GM18511 (cell line): ENCODE measurements at regions not wholly inside any gene's neighbourhood (a gene's known extent, or its start where the extent isn't known, plus 50 kb on each side); places are given as distances from the start of the nearest gene placed in this dataset.
A peak's percentile ranks its signal among the peaks of the same experiment; 100 is the strongest.
"Not testable (repeated sequence)": the region's sequence is repeated elsewhere in the genome, so short reads cannot be mapped to it uniquely, and the experiment has no call there.

Experiments
- ATAC-seq: cut with Tn5 transposase; IDR thresholded peaks from one replicate; pipeline ENCODE4 v1.9.1; 2021; ENCODE audit warnings: mild to moderate bottlenecking, moderate library complexity; ENCODE audit not compliant: unreplicated experiment

DNA sequence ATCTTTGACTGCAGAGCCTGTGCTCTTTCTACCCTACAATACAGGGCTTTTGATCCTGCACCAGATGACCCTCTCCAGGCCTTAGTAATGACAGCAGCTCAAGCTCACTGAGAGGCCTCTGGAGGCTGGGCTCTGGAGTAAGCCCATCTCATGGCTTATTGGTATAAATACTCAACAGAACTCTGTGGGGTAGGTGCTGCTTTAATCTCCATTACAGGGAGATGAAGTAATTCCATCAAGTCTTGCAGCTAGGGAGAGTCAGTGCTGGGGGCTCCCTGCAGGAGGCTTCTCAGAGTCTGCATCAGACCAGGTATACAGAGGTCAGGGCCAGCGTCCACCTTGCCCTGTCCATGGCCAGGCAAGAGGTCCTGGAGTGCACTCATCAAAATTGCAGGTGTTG is 89.2 kb upstream of the SLC6A11 start:
- ATAC-seq, result no peak

DNA sequence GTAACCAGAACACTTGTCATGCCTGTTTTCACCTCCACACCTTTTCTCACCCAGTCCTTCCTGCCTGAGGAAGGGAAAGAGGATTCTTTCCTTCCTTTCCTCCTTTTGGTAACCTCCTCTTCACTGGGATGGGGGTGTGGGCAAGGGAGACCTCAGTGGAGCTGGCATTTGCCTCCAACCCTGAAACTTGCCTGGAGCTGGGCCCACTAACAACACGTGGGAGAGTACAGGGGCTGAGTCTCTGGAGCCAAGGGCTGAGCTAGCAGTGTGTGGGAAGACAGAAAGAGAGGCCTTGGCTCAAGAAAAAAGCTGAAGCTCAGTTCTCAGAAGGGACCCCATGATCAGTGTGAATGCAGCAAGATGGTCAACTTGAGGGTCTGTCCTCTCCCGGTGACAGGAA is 86.6 kb upstream of the SLC6A11 start:
- no peak for ATAC-seq

DNA sequence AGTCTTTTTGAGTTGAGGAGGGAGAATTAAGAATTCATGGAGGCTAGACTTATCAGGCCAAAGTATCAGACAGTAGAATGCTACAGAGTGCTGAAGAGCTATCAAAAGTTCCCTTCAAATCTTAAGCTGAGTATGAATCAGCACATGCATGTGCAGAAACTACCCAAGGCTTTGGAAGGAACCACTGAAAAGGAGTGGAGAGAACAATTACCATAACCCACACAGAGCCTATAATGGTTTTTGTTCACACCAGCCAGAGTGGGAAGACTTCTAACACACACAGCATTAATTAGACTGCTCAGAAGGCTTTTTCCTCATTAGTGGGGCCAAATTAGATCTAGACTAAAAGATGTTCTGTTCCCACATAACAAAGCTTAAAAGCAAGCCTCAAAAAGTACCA is 83.7 kb upstream of the SLC6A11 start:
- no peak for ATAC-seq

DNA sequence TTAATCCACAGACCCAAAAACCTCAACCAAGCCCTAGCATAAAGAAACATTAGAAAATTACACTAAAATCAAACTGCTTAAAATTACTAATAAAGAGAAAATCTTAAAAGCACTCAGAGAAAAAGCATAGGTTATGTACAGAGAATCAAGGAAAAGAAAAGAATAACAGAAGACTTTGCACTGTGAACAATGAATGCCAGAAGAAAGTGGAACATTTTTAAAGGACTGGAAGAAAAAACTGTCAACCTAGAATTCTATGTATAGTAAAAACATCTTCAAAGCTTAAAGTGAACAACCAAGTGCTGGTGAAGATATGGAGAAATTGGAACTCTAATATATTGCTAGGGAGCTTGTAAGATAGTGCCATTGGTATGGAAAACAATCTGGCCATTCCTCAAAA is 82.7 kb upstream of the SLC6A11 start:
- no peak for ATAC-seq

DNA sequence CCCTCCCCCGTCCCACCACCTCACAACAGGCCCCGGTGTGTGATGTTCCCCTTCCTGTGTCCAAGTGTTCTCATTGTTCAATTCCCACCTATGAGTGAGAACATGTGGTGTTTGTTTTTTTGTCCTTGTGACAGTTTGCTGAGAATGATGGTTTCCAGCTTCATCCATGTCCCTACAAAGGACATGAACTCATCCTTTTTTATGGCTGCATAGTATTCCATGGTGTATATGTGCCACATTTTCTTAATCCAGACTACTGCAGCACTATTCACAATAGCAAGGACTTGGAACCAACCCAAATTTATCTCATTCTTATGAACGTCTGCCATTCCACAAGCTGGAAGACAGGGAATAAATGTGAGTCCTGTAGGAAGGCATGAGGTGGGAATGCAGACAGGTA is 79.6 kb upstream of the SLC6A11 start:
- not testable (repeated sequence) for ATAC-seq

DNA sequence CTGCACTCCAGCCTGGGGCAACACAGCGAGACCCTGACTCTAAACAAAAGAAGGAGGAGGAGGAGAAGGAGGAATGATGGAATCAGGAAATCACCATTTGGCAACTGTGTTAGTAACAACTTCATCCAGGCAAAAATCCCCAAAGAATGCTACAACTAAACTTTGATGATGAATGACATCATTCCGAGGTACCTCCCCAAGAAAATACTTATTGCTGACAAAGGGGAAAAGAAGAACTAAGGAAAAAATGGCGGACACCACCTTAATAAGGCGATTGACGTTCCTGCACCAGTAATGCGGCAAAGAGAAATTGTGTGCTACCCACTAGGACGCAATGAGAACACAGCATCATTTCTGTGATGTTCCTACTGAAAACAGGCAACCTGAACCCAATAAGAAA is 78.2 kb upstream of the SLC6A11 start:
- ATAC-seq, result no peak

DNA sequence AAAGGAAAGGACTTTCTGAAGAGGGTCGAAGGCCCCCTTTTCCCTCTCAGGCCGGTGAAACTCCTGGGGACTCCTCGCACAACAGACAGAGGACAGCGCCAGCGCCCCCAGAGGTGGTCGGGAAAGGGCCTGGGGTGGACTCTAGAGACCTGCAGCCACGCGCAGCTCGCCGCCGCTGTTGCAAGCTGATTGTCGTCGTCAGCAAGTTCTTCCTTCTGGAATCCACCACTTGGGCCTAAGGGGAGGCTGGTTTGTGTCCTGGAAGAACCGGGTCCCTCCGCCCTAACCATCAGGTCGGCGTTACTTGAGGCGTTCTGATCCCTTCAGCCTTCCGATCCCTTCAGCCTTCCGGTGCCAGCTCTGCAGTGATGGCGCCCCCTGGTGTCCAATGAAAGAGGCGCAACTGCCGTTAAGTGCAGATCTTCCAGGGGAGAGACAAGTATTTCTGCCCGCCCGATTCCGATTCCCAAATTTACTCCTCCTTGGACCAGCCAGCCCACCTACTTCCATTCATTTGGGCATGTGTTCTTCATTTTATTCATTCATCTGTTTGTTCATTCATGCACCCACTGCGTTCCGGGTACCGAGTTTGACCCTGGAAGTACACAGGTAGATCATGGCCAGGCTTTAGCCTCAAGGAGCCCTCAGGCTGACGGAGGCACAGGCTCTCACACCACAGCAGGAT is 77.2 kb upstream of the SLC6A11 start:
- no peak for ATAC-seq

DNA sequence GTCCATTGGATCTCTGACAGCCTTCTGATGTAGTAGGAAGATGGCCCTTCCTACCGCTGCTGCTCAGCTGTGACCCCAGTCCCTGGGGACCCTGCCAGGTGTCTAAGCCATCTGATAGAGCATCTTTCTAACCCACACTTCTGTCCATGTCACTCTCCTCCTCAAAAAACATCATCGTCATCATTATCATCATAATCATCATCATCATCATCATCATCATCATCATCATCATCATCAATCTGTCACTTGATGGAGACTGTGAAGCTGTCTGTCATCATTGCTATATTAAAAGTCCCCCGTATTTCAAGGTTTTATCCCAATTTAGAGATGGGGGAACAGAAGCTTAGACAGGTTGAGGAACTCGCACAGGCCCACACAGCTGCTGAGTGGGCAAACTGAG is 75.1 kb upstream of the SLC6A11 start:
- no peak for ATAC-seq

DNA sequence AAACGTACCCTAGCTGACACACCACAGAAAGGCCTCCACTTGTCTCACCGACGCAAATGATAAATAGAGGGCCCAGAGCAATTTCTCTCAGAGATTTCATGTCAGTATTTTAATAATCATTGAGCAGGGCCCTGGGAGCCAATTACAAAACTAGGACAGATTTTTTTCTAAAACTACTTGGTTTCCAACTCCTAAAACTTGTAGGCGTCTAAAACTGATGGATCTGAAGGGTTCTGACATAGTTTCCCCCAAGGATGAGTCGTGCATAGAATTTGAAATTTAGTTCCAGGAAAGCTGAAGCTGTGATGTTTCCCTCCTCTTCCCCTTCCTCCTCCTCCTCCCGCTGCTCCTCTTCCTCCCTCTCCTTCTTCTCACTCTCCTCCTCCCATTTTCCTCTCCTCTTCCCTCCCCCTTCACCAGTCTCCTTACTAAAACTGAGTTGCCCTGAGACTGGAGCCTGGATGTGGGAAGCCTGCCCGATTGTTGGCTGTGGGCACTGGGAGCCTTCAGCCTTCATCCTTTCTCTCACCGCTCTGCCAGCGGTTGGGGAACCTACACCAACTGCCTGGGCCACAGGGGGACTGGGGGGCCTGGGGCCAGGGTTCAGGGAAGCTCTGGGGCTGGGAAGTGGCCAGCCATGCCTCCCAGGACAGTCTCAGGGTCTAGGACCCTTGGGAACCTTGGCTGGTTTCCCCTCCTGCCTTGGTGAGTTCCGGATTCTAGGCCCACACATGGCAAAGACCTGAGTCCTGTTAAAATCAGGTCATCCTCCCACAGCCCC is 73.9 kb upstream of the SLC6A11 start:
- ATAC-seq, result no peak

DNA sequence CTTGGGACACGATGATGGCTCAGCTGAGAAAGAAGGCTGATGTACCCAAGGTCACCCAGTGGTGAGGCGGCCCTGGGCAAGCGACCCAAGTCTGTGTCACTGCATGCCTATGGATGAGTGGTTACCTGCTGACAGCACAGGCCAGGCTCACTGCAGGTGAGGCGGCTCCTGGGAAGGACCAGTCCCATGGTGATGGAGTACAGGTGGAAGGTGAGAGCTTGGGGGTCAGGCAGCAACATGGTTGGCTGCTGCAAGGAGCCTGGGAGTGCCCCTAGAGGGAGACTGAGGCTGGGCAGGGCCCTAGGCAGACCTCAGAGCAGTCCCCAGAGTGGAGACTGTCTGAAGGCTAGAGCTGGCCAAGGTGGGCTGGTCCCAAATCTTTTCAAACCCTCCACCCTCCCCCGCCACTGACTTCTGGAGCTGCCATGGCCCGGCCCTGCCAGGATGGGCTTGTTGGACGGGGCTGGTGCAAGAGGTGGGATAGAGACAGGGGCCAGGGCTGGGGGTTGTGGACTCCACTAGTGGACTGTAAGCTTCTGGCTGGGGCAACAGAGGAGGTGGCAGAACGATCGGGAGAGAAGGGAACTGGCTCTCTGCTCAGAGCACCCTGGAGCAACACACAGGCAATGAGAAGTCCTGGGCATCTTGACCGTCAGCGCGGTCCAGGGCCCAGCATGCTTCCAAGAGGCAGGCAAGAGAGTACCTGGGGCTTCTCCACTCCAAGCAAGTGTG is 72.5 kb upstream of the SLC6A11 start:
- no peak for ATAC-seq

DNA sequence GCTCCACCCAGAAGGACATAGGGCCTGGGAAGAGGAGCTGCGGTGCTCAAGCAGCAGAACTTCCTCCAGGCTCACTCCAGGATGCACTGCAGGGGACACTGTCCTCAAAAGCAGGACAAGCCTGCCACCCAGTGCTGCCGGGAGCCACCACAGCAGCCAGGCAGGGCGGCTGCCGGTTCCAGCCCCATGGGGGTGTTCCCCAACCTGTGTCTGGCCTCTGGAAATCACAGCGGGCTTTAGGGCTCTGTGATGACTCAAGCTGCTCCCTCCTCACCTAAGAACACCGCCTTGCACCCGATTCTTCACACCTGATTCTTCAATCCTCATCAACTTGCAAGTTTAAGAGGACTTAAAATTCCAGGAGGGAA is 71.9 kb upstream of the SLC6A11 start:
- no peak for ATAC-seq

DNA sequence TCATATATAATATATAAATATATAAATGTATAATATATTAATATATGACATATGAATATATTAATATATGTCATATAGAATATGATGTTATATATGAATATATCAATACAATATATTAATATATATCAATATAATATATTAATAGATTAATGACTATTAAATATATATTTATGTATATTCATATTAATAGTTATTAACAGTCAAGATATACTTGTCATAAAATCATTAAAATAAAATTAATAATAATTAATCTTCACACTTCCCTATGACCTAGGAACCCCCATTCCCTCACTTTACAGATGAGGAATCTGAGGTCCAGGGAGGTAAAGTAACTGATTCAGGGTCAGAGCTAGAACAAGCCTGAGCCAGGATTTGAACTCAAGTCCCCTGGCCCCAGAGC is 70.6 kb upstream of the SLC6A11 start:
- no peak for ATAC-seq

DNA sequence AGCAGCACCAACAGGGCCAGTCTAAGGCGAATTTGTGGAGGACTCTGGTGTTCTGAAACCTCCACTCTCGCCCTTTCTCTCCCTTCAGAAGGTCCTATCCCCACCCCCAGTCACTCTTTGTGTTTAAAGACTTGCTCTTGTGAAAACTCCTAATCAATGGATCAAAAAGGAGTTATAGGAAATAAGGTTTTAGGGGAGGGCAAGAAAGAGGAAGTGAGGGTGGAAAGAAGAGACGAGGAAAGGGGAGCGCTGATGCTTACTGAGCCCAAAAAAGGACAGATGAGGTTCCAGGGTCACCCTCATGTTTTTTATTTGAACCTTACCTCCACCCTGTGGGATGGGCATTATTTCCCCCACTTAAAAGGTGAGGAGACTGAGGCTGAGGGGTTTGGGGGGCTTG is 70.0 kb upstream of the SLC6A11 start:
- no peak for ATAC-seq

DNA sequence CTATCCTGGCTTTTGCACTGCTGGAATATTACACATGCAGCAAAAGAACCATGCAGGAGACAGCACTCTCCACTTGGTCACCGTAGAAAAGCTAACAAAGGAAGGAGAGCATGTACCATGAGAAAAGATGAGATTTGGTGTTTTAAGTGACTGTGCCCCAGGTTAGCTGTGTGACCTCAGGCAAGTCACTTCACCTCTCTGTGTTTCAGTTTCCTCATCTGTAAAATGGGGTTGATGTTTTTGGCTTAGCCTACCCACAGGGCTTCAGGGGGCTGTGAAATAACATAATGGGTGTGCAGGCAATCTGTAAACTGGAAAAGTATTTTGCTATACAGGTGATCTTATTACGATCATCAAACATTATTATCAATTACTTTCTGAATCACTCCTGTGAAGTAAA is 69.3 kb upstream of the SLC6A11 start:
- ATAC-seq, result no peak

DNA sequence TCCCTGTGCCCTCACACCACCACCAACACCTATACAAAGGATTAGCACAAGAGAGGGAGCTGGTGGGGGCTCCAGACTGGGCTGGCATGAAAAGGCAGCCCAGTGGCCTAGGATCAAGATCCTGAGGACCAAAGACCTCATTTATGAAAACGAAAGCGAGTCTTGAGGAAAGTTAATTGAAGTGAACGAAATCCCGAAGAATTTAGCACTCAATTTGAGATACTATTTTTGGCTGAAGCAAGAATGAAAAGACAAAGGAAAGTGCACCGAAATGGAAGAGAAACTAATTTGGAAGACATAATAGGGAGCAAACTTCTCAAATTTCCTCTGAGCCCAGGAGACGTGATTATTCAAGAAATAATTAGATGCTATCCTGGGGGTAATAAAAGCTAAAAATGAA is 68.7 kb upstream of the SLC6A11 start:
- ATAC-seq, result no peak

DNA sequence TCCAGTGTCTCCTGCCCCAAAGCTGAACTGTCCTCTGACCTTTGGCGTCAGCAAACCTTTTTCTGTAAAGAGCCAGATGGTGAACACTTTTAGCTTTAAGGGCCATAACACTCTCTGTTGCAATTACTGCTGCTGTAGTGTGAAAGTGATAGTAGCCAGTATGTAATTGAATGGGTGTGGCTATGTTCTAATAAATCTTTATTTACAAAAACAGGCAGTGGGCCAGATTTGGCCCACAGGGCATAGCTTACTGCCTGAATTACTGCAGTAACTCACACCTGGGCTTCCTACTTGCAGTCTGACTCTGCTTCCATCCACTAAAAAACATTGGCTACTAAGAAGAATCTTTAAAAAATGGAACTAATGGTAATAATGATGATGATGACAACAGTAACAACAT is 68.0 kb upstream of the SLC6A11 start:
- ATAC-seq, result no peak

DNA sequence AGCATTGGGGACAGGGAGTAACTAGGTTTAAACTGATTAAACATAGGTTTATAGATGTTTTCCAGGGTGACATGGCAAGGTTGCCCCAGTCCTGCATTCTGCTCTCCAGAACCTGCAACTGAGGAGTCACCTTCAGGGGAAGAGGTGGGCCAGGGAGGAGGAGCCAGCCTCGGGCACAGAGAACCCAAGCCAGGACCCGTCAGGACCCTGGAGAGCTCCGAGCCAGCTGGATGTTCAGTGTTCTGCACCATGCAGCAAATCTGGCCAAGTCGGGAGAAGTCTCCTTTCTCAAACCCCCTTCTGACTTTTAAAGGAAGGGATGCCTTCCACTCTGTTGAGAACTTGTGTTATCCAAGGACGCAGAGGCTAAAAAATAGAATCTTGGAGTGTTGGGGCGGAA is 62.1 kb upstream of the SLC6A11 start:
- no peak for ATAC-seq

DNA sequence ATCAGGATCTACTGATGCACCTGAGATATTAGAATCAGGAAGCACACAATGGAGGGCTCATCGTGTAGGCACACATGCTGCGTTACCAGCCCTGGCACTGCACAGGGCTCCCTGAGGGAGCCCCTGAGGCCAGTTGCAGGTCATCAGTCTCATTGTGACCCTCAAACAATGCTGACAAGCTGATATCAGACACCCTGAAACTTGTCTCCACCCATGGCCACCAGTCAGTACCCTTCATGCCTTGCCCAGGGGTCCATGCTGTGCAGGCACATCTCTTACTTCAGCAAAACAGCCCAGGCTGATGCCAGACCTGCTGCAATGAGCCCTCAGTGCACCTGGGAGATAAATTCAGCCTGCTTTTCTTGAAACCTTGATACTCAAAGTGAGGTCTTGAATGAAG is 59.5 kb upstream of the SLC6A11 start:
- no peak for ATAC-seq

DNA sequence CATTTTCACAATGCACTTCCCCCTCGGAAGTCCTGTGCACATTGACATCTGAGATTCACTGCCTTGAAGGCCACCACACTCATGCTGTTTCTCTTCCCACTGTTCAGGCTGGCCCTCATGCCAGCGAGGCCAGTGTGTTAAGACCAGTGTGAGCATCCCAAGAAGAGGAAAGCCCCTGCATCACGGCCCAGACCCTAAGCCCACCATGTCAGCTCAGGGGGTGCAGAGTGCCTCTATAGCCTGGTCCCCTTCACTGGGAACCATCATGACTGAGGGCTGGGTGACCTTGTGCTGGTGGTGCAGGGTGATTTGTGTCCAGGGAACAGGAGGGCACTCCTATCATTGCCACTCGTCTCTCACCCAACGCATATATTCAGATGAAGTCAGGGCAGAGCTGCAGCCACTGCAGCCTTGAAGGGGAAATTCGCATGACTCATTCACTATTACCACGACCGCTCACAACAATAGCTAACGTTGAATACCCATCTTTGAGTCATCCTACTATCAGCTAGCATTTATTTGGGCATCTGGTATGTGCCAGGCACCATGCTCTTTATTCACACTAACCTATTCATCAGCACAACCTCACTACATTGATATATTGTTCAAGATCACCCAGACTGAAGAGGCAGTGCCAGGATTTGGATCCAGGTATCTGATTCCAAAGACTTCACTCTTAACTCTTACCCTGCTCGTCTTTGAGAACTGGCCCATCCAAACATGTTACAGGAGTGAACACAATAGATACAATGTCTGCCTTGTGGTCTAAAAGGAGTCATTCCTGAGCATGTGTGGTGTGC is 58.8 kb upstream of the SLC6A11 start:
- no peak for ATAC-seq

DNA sequence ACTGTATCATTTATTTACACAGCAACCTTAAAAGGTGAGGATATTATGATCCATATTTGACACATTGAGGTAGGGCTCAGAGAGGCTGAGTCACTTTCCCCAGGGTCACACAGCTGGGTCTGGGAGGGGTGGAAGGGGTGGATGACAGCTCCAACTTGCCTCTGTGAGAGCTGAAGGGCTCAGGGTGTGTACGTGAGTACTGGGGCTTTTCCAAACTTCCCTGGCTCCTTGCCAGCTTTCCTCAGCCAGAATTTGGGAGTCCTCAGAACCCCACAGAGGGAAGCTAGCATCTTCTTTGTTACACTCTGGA is 58.3 kb upstream of the SLC6A11 start:
- ATAC-seq, result no peak

DNA sequence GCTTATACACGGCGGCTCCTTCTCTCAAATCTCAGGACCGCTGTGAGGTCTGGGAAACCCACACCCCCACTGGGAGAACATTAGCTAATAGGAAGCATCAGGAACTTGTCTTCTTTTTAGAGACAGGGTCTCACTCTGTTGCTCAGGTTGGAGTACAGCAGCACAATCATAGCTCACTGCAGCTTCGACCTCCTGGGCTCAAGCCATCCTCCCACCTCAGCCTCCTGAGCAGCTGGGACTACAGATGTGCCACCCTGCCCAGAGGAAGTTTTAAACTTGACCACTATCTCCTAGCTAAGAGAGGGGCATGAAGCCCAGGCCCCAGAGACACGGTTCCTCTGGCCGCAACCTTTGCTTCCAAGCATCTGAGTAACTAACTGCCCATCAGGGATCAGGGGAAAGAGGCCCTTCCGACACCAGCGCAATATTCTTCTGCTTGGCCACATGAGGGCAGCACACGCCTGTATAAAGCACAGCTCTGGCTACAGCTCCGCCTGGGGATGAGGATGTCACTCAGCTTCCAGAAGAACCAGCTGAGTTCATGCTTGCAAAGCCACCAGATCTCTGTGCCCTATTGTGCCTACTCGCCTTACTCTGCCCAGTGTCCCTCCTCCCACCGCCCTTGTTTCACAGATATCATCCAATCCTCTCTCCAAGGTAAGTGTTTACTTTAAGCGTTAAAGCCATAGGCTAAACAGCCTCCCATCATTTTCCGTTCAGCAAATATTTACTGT is 57.6 kb upstream of the SLC6A11 start:
- ATAC-seq, result peak; percentile 72
